A673 (cell line): ENCODE measurements at regions not wholly inside any gene's neighbourhood (a gene's known extent, or its start where the extent isn't known, plus 50 kb on each side); places are given as distances from the start of the nearest gene placed in this dataset.

ENCODE experiments used
- BruUV-seq: library from RNA; stranded (reverse); fragments of 400-500 nt; replicated peaks from 2 replicates; lab custom pipeline; 2021; lab: Mats Ljungman, UMichigan
- CTCF ChIA-PET: fragments of 300-600 bp; sonication (Branson Sonifier 250); formaldehyde crosslinking; loops from one replicate; lab custom pipeline; 2022; ENCODE audit warnings: antibody characterized with exemption; lab: Charles Lee
- POLR2A ChIA-PET: fragments of 300-600 bp; sonication (Branson Sonifier 250); formaldehyde crosslinking; loops from one replicate; lab custom pipeline; 2022; ENCODE audit warnings: antibody characterized with exemption; ENCODE audit not compliant: low non-redundant PET; lab: Charles Lee
- DNase-seq: peaks from one replicate; pipeline ENCODE4 v3.0.0-alpha.2; 2015; ENCODE audit warnings: low spot score
- H3K27ac ChIP-seq: fragments of 200-600 bp; sonication (generic); 2 replicates; pipeline ENCODE4 v1.5.1; 2016; ENCODE audit warnings: mixed run types, low read depth, mild to moderate bottlenecking, mixed read lengths, antibody characterized with exemption, low read length; ENCODE audit not compliant: poor library complexity, severe bottlenecking
- H3K27me3 ChIP-seq: fragments of 200-600 bp; sonication (generic); replicated peaks from 2 replicates; pipeline ENCODE4 v1.6.1; 2017; ENCODE audit warnings: mixed run types, low read depth, mild to moderate bottlenecking, mixed read lengths, antibody characterized with exemption, low read length; ENCODE audit not compliant: insufficient read depth, poor library complexity
- H3K36me3 ChIP-seq: fragments of 200-600 bp; sonication (generic); 2 replicates; pipeline ENCODE4 v1.6.1; 2016; ENCODE audit warnings: mixed run types, mild to moderate bottlenecking, mixed read lengths, antibody characterized with exemption, low read length; ENCODE audit not compliant: insufficient read depth, poor library complexity, severe bottlenecking
- H3K4me1 ChIP-seq: fragments of 200-600 bp; sonication (generic); 2 replicates; pipeline ENCODE4 v1.6.1; 2017; ENCODE audit warnings: mixed run types, mild to moderate bottlenecking, mixed read lengths, antibody characterized with exemption, low read length; ENCODE audit not compliant: insufficient read depth, poor library complexity, severe bottlenecking
- H3K4me3 ChIP-seq: fragments of 200-600 bp; sonication (generic); 2 replicates; pipeline ENCODE4 v1.5.1; 2016; ENCODE audit warnings: low read depth, mixed run types, mild to moderate bottlenecking, mixed read lengths, low read length; ENCODE audit not compliant: poor library complexity, severe bottlenecking
- H3K9me3 ChIP-seq: fragments of 200-600 bp; sonication (generic); 2 replicates; pipeline ENCODE4 v1.6.1; 2016; ENCODE audit warnings: mixed run types, low read depth, mild to moderate bottlenecking, mixed read lengths, antibody characterized with exemption, low read length; ENCODE audit not compliant: poor library complexity, severe bottlenecking
- CTCF ChIP-seq: fragments of 300-800, 200-600 bp; sonication (generic); conservative IDR thresholded peaks from 2 replicates; pipeline ENCODE4 v1.5.1; 2017; ENCODE audit warnings: low read depth, mild to moderate bottlenecking, antibody characterized with exemption, low read length, moderate library complexity, mixed read lengths
- EZH2 ChIP-seq: fragments of 200-600 bp; sonication (generic); IDR thresholded peaks from 2 replicates; pipeline ENCODE4 v1.6.1; 2017; ENCODE audit warnings: borderline replicate concordance, low read depth, mild to moderate bottlenecking, mixed read lengths, antibody characterized with exemption, low read length; ENCODE audit not compliant: poor library complexity, severe bottlenecking
- intact Hi-C: fragments of 100-400 bp; cut with micrococcal nuclease; formaldehyde crosslinking; loops from one replicate; pipeline ENCODE4 v1.10.0; 2022; ENCODE audit not compliant: unreplicated experiment

DNA sequence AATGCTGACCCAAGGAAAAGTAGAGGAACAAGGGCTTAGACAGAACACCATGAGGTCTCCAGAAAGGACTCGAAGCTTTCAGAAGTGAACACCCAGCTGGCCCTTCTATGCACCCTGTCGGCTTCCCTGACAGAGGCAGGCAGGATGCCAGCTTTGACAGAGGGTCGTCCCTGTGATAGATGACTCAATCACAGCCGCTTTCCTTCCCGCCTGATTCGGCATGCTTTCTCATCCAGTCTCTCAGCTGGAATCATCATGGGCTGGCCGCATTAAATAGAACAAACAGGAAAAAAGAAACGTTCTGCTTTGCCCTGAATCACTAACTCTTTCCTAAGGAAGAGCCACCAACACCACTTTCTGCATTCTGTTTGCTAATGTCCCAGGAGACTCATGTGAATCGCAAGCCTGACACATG lies 140.3 kb upstream of the RAB12 start:
- Histone ChIP-seq H3K9me3 (no peaks in the 10 kb centered on the region), H3K4me3 (no peak overlapping the region), H3K27ac (no peak overlapping the region), H3K36me3 (no peaks in the 10 kb centered on the region), H3K27me3 (peaks cover 27% of the 10 kb centered on the region), H3K4me1 (no peaks in the 10 kb centered on the region)
- POLR2A ChIA-PET, result no interaction called here
- CTCF ChIA-PET, result no interaction called here
- no TSS peak for BruUV-seq
- TF ChIP-seq EZH2, result no peak
- no peak for TF ChIP-seq CTCF
- DNase-seq, result peak; percentile 62
- intact Hi-C loops, result no loop called here

- Histone ChIP-seq H3K4me1 (no peaks in the 10 kb centered on the region), H3K4me3 (no peak overlapping the region), H3K9me3 (no peaks in the 10 kb centered on the region), H3K27ac (no peak overlapping the region), H3K27me3 (peaks cover 34% of the 10 kb centered on the region), H3K36me3 (no peaks in the 10 kb centered on the region)
- POLR2A ChIA-PET, result no interaction called here
- CTCF ChIA-PET, result no interaction called here
- intact Hi-C loops, result loop anchor here (10.0 kb wide), 1 partner anchor 45 kb away; no protein-coding TSS in a partner anchor
- TF ChIP-seq CTCF, result no peak
- TF ChIP-seq EZH2, result no peak
- DNase-seq, result no peak
- no TSS peak for BruUV-seq
Measured at GRCh38 chr18:8469544-8470130, 139.6 kb upstream of the RAB12 start.

DNA sequence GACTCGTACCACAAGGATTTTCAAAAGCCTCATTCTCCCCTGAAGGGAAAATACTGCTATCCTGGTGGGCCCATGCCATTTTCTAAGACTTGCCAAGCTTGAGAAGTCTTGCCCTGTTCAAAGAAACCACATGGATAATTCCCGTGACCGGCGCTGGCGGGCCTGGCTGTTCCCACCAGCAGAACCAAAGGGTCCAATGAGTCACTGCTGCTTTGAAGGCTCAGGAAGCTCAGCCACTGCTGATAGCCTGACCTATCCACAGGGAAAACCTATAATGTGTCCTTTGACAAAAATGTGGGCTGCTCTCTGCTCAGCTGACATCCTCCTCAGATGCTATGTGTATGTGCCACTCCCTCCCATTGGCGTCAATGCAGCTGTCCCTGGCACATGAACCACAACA lies 137.9 kb upstream of the RAB12 start:
- H3K9me3 ChIP-seq, result no peaks in the 10 kb centered on the region
- H3K27me3 ChIP-seq, result peaks cover 50% of the 10 kb centered on the region
- intact Hi-C loops, result loop anchor here (10.0 kb wide), 1 partner anchor 47 kb away; no protein-coding TSS in a partner anchor
- POLR2A ChIA-PET, result no interaction called here
- DNase-seq, result no peak
- H3K36me3 ChIP-seq, result no peaks in the 10 kb centered on the region
- no TSS peak for BruUV-seq
- H3K4me1 ChIP-seq, result no peaks in the 10 kb centered on the region
- CTCF ChIA-PET, result interaction anchor here (0.7 kb wide), 1 partner anchor 217 kb away, joined by 6 read pairs; no protein-coding TSS in a partner anchor
- TF ChIP-seq CTCF (no peak), EZH2 (no peak)
- H3K27ac ChIP-seq, result no peak overlapping the region
- no peak overlapping the region for H3K4me3 ChIP-seq
